Loucy (cell line): ENCODE measurements at regions not wholly inside any gene's neighbourhood (a gene's known extent, or its start where the extent isn't known, plus 50 kb on each side); places are given as distances from the start of the nearest gene placed in this dataset.

ENCODE experiments used
- H2AFZ ChIP-seq: fragments of 200-600 bp; sonication (generic); 2 replicates; pipeline ENCODE4 v1.6.0; 2016; ENCODE audit warnings: antibody characterized with exemption, mild to moderate bottlenecking, low read length, moderate library complexity
- H3F3A ChIP-seq: fragments of 200-600 bp; 2 replicates; pipeline ENCODE4 v1.6.0; 2016; ENCODE audit warnings: antibody characterized with exemption, low read depth, mild to moderate bottlenecking
- H3K27me3 ChIP-seq: fragments of 200-600 bp; sonication (generic); 2 replicates; pipeline ENCODE4 v1.6.1; 2014; ENCODE audit warnings: low read length, mild to moderate bottlenecking; ENCODE audit not compliant: insufficient read depth, poor library complexity, severe bottlenecking
- H3K36me3 ChIP-seq: fragments of 200-600 bp; sonication (generic); 2 replicates; pipeline ENCODE4 v1.6.1; 2016; ENCODE audit warnings: low read length; ENCODE audit not compliant: insufficient read depth
- H3K4me1 ChIP-seq: fragments of 200-600 bp; sonication (generic); 2 replicates; pipeline ENCODE4 v1.5.1; 2014; ENCODE audit warnings: low read length, mild to moderate bottlenecking; ENCODE audit not compliant: insufficient read depth, poor library complexity, severe bottlenecking
- H3K4me2 ChIP-seq: fragments of 200-600 bp; sonication (generic); 2 replicates; pipeline ENCODE4 v1.6.0; 2014; ENCODE audit warnings: antibody characterized with exemption, low read length, low read depth, mild to moderate bottlenecking; ENCODE audit not compliant: poor library complexity, severe bottlenecking
- H3K4me3 ChIP-seq: fragments of 200-600 bp; sonication (generic); 2 replicates; pipeline ENCODE4 v1.5.1; 2014; ENCODE audit warnings: low read length, mild to moderate bottlenecking, mixed read lengths; ENCODE audit not compliant: poor library complexity, severe bottlenecking
- H3K79me2 ChIP-seq: fragments of 200-600 bp; sonication (generic); 2 replicates; pipeline ENCODE4 v1.6.1; 2014; ENCODE audit warnings: low read length; ENCODE audit not compliant: insufficient read depth
- H3K9ac ChIP-seq: fragments of 200-600 bp; sonication (generic); 2 replicates; pipeline ENCODE4 v1.6.0; 2014; ENCODE audit warnings: mild to moderate bottlenecking, low read depth, low read length, moderate library complexity; ENCODE audit not compliant: poor library complexity, severe bottlenecking
- H3K9me2 ChIP-seq: fragments of 200-600 bp; sonication (generic); replicated peaks from 2 replicates; pipeline ENCODE4 v1.6.1; 2016; ENCODE audit warnings: low read depth, low read length, mixed read lengths
- H3K9me3 ChIP-seq: fragments of 200-600 bp; sonication (generic); 2 replicates; pipeline ENCODE4 v1.6.1; 2014; ENCODE audit warnings: mild to moderate bottlenecking, antibody characterized with exemption, low read length, low read depth; ENCODE audit not compliant: insufficient read depth
- H4K20me1 ChIP-seq: fragments of 200-600 bp; sonication (generic); 2 replicates; pipeline ENCODE4 v1.6.0; 2014; ENCODE audit warnings: antibody characterized with exemption, low read length, mild to moderate bottlenecking; ENCODE audit not compliant: insufficient read depth, poor library complexity, severe bottlenecking
- CTCF ChIP-seq: fragments of 200-600 bp; sonication (generic); conservative IDR thresholded peaks from 2 replicates; pipeline ENCODE4 v1.5.1; 2014; ENCODE audit warnings: mild to moderate bottlenecking, antibody characterized with exemption, low read length
- EZH2phosphoT487 ChIP-seq: fragments of 200-600 bp; IDR thresholded peaks from 2 replicates; pipeline ENCODE4 v1.6.1; 2018; ENCODE audit warnings: antibody characterized with exemption, mild to moderate bottlenecking, moderate library complexity, borderline replicate concordance

DNA sequence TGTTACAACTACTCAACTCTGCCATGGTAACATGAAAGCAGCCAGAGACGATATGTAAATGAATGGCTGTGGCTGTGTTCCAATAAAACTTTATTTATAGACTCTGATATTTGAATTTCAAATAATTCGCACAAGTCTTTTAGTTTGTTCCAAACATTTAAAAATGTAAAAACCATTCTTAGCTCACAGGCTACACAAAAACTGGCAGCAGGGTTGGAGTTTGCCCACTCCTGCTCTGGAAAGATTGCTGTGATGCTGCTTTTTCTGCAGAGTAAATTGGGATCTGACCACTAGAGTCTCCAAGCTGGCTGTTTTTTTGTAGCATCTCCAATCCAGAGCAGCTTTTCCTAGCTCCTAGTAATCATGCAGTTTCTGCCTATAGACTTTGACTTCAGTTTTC lies 157.5 kb downstream of the CHRM3 start:
- Histone ChIP-seq H3K27me3 (no peaks in the 10 kb centered on the region), H3K9me2 (no peaks in the 10 kb centered on the region), H3K9ac (no peak overlapping the region), H3K79me2 (no peaks in the 10 kb centered on the region), H3F3A (no peaks in the 10 kb centered on the region), H3K9me3 (no peaks in the 10 kb centered on the region), H4K20me1 (no peaks in the 10 kb centered on the region), H3K4me2 (no peak overlapping the region), H3K4me3 (no peak overlapping the region), H3K36me3 (no peaks in the 10 kb centered on the region), H2AFZ (no peak overlapping the region), H3K4me1 (no peaks in the 10 kb centered on the region)
- TF ChIP-seq CTCF (no peak), EZH2phosphoT487 (no peak)

GRCh38 chr1:239545466-239545865 lies 159.1 kb downstream of the CHRM3 start:
- TF ChIP-seq CTCF (no peak), EZH2phosphoT487 (no peak)
- H3K9ac ChIP-seq = no peak overlapping the region
- no peak overlapping the region for H3K4me3 ChIP-seq
- H3K9me3 ChIP-seq = no peaks in the 10 kb centered on the region
- no peaks in the 10 kb centered on the region for H3F3A ChIP-seq
- no peaks in the 10 kb centered on the region for H3K4me1 ChIP-seq
- no peaks in the 10 kb centered on the region for H3K9me2 ChIP-seq
- no peaks in the 10 kb centered on the region for H3K36me3 ChIP-seq
- no peaks in the 10 kb centered on the region for H3K79me2 ChIP-seq
- no peak overlapping the region for H2AFZ ChIP-seq
- H3K27me3 ChIP-seq = no peaks in the 10 kb centered on the region
- no peak overlapping the region for H3K4me2 ChIP-seq
- no peaks in the 10 kb centered on the region for H4K20me1 ChIP-seq

- Histone ChIP-seq H3K4me1 (no peaks in the 10 kb centered on the region), H3K4me2 (no peak overlapping the region), H4K20me1 (no peaks in the 10 kb centered on the region), H3F3A (no peaks in the 10 kb centered on the region), H3K79me2 (no peaks in the 10 kb centered on the region), H2AFZ (no peak overlapping the region), H3K9me2 (no peaks in the 10 kb centered on the region), H3K9me3 (no peaks in the 10 kb centered on the region), H3K27me3 (no peaks in the 10 kb centered on the region), H3K4me3 (no peak overlapping the region), H3K9ac (no peak overlapping the region), H3K36me3 (no peaks in the 10 kb centered on the region)
- no peak for TF ChIP-seq CTCF
- TF ChIP-seq EZH2phosphoT487 = no peak
These were observed 161.6 kb downstream of the CHRM3 start for GRCh38 chr1:239547987-239548386.
